DMS 273 (cell line): ENCODE measurements at regions not wholly inside any gene's neighbourhood (a gene's known extent, or its start where the extent isn't known, plus 50 kb on each side); places are given as distances from the start of the nearest gene placed in this dataset.
"Not testable (repeated sequence)": the region's sequence is repeated elsewhere in the genome, so short reads cannot be mapped to it uniquely, and the experiment has no call there.

Experiments
- DNase-seq: peaks from one replicate; lab custom pipeline; 2025; ENCODE audit not compliant: unreplicated experiment; lab: John Stamatoyannopoulos, UW

DNA sequence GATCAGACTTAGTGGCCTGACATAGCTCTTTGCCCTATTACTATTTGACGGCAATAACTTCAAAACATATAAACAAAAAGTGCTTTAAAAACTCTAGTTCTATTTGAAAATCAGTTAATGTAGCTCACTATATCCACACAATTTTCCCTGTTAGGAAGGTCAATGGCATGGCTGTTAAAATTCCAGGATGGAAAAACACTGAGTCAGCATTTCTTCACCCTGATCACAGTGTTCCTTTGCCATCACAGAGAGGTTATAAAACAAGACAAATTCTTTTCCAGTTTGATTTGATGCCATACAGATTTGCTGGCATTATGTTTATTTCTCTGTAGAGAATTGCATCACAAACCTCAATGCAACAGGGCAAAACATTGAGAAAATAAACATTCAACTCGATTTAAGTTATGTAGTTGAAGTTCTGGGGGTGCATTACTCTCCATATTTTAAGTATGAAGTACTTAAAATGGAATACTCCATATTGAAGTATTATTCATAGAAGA is 253.7 kb upstream of the HSF2 start:
- no peak for DNase-seq

DNA sequence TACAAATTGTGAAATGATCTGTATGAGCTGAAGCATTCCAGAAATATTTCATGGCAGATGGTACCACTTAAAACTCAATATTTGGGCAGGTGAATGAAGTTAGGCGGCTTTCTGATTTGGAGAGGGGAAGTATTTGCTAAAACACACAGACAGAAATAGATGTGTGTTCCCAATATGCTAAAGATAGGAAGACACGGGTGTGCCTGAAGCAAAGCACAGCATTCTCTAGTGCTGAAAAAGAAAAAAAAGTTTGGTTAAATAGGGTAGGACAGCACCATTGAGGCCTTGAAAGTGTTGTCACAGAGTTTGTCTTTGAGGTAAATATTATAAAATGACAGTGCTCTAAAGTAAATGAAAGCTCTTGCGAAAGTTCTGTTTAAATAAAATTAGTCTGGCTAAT is 252.2 kb upstream of the HSF2 start:
- no peak for DNase-seq

DNA sequence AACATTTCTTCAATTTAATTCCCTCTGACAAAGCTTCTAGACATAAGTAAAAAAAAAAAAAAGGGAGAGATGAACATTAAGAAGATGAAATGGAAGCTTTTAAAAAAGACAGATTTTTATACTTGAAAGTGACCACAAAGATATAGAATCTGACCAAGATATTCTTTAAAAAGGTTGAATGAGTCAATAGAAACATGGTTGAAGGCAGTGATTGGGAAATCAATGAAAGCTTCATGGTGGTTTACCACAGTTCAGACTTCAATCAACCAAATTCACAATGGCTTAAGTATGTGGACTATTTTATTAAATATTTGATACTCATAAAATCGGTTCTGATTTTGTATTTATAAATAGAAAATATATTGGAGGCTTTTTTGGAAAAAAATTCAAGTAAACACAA is 248.4 kb upstream of the HSF2 start:
- no peak for DNase-seq

DNA sequence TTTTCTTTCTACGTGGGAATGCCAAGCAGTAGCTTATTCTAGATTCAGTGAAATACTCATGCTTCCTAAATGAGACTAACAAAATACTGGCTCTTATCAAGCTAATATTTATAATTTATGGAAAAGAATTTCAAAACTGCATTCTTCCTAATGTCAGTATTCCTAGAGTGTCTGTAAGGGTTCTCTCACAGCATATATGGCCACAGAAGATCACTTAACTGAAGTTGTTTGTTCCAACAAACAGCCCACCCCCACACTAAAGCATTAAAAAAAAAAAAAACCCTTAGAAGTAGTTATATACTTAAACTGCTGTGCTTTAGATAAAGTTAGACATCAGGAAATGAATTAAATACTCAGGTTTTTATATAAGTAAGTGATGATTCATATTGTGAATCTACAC is 247.7 kb upstream of the HSF2 start:
- no peak for DNase-seq

DNA sequence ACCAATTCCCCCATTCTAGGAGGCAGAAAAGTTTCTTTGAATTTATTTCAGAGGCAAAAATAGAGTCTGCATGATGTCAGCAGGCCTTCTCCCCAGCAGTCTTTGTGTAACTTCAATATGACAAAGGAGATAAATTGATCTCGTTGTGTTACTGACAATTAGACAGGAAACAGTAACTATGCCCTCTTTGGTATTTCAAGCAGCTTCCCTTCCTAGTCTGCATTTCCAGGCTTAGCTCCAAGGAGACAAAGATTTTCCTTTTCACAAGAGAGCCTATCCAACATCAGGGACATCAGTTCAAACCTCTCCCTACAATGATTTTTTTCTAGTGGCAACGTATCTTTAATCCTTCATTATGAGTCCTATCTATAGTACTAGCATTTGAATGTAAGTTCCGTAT is 245.9 kb upstream of the HSF2 start:
- no peak for DNase-seq

DNA sequence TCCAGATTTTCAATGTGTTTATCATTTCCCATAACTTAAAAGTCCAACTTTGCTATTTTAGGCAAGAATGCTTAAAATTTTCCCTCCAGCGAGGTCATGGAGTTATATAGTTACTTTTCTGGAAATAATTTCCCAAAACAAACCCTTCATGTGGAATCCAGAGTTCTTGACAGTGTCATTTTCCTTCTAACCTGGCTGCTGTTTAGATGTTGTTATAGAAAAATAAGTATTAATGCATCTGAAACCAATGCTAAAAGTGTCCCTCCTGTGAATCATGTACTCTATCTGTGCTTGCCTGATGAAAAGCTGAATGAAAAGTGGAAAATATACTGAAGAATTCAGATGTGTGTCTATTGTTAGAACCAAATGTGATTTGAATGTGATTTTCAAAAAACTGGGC is 245.3 kb upstream of the HSF2 start:
- no peak for DNase-seq

DNA sequence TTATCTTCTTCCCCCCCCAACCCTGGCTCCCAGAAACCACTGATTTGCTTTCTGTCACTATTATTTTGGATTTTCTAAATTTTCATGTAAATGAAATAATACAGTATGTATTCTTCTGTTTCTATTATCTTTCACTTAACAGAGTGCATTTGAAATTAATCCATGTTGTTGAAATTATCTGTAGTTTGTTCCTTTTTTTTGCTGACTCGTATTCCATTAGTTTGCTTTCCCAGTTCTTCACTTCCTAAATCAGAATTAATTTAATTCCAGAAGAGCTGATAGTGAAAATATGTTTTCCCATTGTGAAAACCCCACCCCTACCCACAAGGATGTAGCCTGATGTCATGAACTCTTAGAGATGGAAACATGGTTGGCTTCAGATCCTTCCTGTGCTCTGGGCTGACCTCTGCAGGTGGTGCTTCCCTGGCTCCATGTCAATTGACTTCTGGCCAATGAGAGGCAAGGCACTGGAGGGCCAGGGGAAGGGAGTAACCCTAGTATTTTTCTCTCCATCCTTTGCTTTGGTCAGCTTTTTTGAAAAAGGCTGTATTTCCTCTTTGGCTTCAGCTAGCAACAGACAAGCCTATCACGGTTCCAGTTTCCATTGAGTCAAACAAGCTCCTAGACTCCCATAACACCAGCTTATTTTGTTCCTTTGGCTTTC is 244.4 kb upstream of the HSF2 start:
- no peak for DNase-seq

DNA sequence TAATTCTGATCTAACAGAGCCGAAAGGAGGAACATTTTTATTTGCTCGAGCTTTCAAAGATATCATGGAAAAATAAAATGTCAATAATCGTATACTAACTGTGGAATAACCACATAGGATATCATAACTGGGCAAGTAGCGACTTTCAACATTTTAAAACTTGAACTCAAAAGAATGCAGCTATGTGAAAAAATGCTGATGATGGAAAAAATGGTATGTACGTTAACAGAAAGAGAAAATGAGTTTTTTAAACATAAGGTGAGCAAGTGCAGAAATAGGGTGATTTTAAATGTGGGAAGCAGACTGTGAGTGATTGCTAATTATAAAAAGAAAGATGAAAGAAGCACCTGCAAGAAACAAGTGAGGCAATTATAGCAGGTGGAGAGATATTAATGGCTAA is 238.3 kb upstream of the HSF2 start:
- no peak for DNase-seq

DNA sequence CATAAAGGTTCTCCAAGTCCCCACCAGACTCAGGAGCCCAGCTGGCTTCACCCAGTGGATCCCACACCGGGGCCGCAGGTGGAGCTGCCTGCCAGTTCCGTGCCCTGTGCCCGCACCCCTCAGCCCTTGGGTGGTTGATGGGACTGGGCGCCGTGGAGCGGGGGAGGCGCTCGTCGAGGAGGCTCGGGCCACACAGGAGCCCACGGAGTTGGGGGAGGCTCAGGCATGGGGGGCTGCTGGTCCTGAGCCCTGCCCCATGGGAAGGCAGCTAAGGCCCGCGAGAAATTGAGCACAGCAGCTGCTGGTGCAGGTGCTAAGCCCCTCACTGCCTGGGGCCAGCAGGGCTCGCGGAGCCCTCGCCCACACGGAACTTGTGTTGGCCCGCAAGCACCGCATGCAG is 234.4 kb upstream of the HSF2 start:
- DNase-seq: no peak

DNA sequence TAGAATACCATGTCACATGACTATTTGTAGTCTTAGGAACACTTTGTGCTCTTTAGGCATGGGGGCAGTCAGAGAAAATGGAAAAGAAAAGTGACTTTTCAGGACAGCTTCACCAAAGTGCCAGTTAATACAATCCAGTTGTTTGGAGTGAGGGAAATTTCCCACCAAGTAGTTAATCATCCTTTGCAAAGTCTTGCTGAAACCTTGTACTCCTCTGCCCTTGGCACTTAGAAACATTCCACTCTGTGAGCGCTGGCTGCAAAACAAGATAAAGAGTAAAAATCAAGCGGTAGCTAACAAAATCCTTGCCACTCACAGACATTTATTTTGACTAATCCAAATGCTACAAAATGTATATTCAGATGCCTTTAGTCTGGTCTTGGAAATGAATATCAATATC is 229.2 kb upstream of the HSF2 start:
- DNase-seq: no peak

DNA sequence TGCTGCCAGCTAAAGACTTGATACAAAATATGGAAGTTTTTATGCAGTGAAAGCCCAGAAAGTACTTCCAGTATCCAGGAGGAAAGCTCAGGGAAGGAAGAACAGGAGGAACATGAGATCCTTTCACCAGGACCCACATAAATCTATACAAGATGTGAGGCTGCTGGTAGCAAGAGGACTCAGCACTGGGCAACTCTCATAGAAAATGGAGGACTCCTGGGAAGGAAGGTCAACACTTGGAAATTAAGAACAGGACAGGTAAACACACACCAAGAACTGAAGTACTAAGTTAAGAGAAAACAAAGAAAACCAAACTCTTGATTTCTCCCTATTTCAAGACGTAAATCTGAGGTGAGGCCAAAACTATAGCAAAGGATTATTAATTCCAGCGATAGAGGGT is 220.5 kb upstream of the HSF2 start:
- no peak for DNase-seq

DNA sequence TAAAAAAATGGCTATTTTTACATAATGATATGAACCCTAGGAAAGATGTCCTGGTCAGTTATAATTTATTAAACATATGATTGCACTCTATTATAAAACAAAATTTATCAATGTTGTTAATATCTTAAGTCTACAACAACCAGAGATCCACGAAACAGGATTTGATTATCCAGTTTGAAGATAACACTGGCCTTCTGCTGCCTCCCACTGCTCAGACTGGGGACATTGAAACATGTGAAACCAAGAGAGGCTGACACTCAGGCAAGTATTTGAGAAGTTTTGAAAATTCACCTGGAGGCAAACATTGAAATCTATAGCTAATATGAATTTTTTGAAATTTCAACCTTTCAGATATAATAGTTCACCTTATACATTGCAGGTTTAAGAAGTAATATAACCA is 219.3 kb upstream of the HSF2 start:
- DNase-seq: no peak

DNA sequence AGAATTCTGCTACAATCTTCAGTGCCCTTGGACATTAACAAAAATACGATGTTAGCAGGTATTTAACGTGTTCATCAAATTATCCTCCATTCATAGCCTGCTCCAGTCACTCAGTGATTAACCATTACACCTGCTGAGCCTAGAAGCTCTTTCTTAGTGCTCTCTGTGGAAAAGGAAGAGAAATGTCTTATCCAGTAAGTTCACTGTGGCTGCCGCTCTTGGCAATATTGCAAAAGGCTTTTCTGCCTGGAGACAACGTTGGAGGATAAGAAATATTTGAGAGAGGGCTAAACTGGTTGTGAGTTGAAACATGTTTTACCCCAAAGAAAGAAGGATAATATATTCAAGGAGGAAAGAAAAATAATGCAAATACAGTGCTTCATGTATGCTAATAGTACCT is 217.4 kb upstream of the HSF2 start:
- DNase-seq: no peak

DNA sequence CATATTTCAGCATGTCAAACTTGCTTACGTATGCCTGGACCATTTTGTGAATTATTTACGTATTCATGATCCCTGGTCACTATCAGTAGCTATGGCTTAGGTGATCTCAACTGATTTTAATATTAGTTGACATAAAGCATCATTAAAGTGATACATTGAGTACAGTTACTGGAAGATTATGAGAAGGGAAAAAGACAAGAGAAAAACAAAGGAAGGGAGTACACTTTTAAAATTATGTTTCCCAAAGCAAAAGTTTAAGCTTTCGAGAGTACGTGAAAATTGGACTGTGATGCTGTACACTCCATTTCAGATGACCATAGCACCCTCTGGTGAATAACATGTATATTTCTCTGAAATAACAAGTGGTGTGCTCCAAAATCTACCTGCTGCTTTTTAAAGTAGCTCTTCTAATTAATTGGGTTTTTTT is 215.0 kb upstream of the HSF2 start:
- DNase-seq: peak; percentile 10

DNA sequence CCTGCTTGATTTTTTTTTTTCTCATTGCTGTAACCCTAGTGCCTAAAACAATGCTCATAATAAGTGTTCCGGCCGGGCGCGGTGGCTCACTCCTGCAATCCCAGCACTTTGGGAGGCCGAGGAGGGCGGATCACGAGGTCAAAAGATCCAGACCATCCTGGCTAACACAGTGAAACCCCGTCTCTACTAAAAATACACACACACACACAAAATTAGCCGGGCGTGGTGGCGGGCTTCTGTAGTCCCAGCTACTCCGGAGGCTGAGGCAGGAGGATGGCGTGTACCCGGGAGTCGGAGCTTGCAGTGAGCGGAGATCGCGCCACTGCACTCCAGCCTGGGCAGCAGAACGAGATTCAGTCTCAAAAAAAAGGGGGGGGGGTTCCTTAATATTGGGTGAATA is 214.0 kb upstream of the HSF2 start:
- DNase-seq: not testable (repeated sequence)

DNA sequence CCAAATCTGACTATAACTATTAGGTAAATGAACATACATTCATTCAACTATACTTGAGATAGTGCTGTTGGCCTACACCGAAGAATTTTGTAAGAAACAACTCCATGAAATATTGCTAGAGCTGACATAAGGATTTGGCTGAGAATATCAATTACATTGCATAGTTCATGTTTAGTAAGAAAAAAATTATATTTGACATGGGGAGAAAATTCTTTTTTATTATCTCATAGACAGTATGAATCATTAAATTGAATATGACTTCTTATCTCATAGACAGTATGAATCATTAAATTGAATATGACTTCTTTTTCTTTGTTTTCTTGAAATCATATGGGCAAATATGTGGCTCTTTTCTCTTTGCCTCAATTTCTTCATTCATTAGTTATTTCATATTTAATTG is 212.3 kb upstream of the HSF2 start:
- DNase-seq: no peak

DNA sequence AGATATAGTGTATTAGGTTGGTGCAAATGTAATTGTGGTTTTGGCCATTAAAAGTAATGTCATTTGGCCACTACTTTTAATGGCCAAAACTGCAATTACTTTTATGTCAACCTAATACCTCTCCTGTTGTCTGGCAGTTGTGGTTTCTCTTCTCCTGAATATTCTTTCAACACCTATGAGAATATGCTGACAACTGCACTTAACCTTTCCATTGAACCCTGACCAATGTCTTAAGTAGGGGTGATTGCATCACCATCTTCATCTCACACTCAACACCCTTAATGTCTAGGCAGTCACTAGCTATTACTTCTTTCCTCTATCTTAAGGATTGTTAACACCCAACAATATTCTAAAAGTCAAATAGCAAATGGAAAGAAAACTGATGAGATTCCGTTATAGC is 200.5 kb upstream of the HSF2 start:
- no peak for DNase-seq

DNA sequence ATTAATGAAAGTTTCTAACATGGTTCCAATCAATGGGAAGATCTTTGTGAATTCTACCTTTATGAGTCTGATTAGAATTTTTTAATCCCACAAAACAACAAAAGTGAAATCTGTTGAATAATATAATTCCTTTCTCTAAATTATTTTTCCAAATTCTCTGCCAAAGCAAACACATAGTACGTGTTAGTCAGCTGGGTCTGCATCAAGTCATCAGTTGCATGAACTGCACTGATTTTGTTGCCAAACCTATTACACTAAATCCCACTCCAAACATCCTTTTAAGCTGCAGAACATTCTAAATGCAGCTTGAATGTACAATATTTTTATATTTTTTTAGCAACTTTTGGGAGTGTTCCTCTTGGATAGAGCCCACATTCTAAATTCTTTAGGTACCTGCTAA is 199.0 kb upstream of the HSF2 start:
- no peak for DNase-seq

DNA sequence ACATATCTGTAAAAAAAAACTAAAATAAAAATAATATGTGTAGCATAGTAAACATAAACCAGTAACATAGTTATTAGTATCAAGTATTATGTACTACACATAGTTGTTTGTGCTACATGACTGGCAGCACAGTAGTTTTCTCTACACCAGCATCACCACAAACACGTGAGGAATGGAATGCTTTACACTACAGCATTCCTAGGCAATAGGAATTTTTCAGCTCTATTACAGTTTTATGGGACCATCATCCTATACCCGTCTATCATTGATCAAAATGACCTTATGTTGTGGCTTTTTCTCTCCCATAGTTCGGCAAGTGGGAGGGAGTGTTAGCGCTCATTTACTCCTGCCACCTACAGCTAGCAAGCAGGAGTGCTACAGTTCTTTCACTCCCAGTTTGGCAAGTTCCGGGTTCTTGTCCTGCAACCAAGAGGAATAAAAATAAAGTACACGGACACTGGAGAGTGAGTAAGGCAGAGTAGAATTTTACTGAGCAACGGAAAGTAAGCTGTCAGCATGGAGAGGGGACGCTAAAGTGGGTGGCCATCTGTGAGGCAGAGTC is 196.8 kb upstream of the HSF2 start:
- no peak for DNase-seq

DNA sequence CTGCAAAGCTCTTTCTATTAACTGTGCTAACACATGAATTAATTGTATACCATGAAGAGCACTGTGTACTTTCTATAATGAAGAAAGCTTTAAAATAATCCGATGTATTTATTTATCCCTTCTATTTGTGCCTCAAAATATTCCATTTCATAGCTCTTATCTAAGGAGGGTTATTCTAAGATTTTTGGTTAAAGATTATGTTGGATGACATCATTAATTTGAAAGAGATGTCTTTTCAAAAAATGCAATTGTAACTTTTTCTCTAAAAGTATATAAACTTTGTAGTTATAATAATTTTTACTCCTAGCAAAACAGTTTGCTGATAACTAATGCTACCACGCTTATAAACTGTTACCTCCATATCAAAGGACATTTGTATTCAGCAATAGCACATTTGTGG is 192.4 kb upstream of the HSF2 start:
- no peak for DNase-seq

DNA sequence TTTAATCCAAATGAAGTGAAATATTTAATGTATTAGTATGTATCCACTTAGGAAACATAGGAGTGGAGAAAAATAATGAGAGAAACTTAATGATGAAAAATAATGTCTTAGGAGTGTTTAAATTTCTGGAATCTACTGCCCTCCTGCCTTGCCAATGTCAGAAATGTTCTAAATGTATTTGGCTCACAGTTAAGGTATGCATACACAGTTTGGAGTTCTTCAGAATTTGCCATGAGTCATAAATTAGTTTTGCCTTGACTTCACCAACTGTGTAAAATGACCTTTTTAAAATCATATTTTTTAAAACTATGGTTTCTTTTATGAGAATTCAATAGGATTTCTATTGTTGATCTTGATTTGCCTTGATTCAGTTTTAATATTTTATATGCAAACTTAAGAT is 191.7 kb upstream of the HSF2 start:
- DNase-seq: no peak

DNA sequence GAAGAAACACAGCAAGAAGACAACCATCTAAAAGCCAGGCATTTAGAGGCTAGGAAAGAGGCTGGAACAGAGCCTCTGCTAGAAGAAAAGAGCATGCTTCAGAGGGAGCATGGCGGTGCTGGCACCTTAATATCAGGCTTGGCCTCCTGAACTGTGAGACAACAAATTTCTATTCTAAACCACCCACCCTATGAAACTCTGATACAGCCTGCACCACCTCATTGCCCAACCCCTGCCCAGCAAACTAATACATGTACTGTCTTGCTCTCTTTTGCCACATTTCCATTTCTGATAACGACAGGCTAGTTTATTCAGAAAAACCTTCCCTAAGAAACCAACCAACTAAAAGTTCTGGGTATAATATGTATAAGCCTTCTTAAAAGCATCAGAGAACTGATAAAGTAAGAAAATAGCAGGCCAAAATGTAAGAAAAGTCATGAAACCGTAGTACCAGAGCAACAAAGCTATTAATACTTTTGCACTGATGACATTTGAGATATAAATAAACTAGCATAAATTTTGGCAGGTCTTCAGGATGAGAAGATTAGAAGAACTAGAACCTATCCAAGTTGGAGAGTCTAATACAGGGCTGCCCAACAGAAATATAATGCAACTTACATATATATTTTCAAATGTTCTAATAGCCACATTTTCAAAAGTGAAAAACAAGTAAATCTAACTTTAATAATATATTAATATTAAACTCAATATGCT is 184.7 kb upstream of the HSF2 start:
- DNase-seq: no peak

DNA sequence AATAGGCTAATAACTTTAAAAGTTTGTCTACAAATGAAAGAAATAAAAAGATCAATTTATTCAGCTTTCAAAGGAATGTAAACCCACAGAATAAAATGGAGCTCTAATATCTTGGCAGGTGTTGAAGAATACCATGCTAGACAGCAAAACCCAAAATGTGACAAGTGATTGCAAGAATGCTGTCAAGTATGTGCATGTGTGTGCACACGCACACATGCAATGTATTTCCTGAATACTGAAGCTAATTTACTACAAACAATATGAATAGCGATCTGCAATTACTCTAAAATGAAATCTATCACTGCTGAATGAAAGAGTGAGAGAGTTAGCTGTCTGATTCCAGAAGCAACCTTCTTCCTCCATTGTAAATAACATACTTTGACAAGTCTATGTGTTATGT is 179.2 kb upstream of the HSF2 start:
- no peak for DNase-seq
